ENCODE measurements at regions not wholly inside any gene's neighbourhood (a gene's known extent, or its start where the extent isn't known, plus 50 kb on each side); places are given as distances from the start of the nearest gene placed in this dataset.

DNA sequence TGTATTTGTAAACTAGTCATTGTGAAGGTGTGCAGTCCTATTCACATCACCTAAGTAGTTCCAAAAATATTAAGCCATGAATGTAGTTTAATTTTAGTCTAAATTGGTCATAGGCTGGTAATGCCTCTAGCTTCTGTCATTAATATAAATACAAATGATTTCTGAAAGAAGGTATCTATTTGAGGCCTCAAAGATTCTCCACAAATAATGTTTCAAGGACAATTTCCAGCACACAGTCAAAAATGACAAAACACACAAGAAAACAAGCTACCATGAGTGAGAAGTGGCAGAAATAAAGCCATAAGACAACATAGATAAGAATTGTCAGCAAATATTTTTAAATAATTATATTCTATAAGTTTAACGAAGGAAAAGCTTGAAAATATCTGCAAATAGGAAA is 66.7 kb upstream of the PDK4 start:
- Histone ChIP-seq H3K36me3 (ENCODE audit: insufficient read depth, low read length) (no peaks in the 10 kb centered on the region), H3K9me3 (replicated peaks; ENCODE audit: low read length) (no peaks in the 10 kb centered on the region), H3K4me3 (ENCODE audit: low read length) (no peak overlapping the region), H3K4me1 (ENCODE audit: control insufficient read depth, insufficient read depth, low read length) (no peaks in the 10 kb centered on the region), H3K9ac (ENCODE audit: low read depth, low read length) (no peak overlapping the region), H3K27me3 (ENCODE audit: control insufficient read depth, insufficient read depth, low read length) (peaks cover 4% of the 10 kb centered on the region), H3K4me2 (ENCODE audit: low read length) (no peak overlapping the region)

DNA sequence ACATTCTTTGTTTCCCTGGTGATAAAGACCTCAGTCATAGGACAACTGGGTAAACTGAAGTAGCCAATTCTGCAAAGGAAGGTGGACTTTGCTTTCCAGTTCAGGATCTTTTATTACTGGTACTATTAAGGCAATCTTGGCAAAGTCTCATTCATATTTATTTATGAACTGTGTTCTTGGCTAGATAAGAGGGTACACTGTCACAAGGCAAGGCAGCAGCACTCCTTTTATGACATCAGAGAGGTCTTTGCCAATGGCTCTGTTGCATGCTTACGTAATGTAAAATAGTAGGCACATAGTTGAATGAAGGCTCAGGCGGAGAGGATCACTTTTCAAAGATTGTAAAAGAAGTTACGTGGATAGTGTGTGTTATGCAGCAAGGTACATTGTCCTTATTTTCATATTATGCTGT is 63.7 kb upstream of the PDK4 start:
- Histone ChIP-seq H3K4me1 (ENCODE audit: control insufficient read depth, insufficient read depth, low read length) (no peaks in the 10 kb centered on the region), H3K27me3 (ENCODE audit: control insufficient read depth, insufficient read depth, low read length) (peaks cover 4% of the 10 kb centered on the region), H3K36me3 (ENCODE audit: insufficient read depth, low read length) (no peaks in the 10 kb centered on the region), H3K9me3 (replicated peaks; ENCODE audit: low read length) (no peaks in the 10 kb centered on the region), H3K4me2 (ENCODE audit: low read length) (no peak overlapping the region), H3K4me3 (ENCODE audit: low read length) (no peak overlapping the region), H3K9ac (ENCODE audit: low read depth, low read length) (no peak overlapping the region)

DNA sequence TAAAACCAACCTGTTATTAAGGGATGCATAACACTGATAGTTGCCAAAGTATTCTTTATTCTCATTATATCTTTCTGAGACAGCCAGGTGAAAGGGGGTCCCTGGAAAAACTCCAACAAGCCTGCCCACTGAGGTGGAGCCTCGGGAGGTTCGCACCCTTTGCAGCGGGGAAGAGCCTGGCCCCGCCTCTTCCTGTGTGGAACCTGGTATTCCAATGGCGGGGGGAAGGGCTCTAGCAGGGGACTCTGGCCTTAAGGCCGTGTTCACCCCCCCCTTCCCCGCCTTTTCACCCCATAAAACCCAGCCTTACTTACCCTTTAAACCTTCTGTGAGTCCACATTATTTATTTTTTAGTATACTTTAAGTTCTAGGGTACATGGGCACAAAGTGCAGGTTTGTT is 62.4 kb upstream of the PDK4 start:
- H3K36me3 ChIP-seq (ENCODE audit: insufficient read depth, low read length): no peaks in the 10 kb centered on the region

GRCh38 chr7:95649546-95649945 is 53.2 kb upstream of the PDK4 start:
- no peaks in the 10 kb centered on the region for H3K36me3 ChIP-seq (ENCODE audit: insufficient read depth, low read length)
- H3K4me2 ChIP-seq (ENCODE audit: low read length): no peak overlapping the region
- H3K27me3 ChIP-seq (ENCODE audit: control insufficient read depth, insufficient read depth, low read length): peaks cover 9% of the 10 kb centered on the region
- no peaks in the 10 kb centered on the region for H3K4me1 ChIP-seq (ENCODE audit: control insufficient read depth, insufficient read depth, low read length)
- no peak overlapping the region for H3K9ac ChIP-seq (ENCODE audit: low read depth, low read length)
- H3K9me3 ChIP-seq (replicated peaks; ENCODE audit: low read length): no peaks in the 10 kb centered on the region
- H3K4me3 ChIP-seq (ENCODE audit: low read length): no peak overlapping the region

More for the DNA sequence above, 62.4 kb upstream of the PDK4 start:
- no peaks in the 10 kb centered on the region for H3K4me1 ChIP-seq (ENCODE audit: control insufficient read depth, insufficient read depth, low read length)
- H3K4me3 ChIP-seq (ENCODE audit: low read length): no peak overlapping the region
- H3K4me2 ChIP-seq (ENCODE audit: low read length): no peak overlapping the region
- no peaks in the 10 kb centered on the region for H3K9me3 ChIP-seq (replicated peaks; ENCODE audit: low read length)
- H3K9ac ChIP-seq (ENCODE audit: low read depth, low read length): no peak overlapping the region
- H3K27me3 ChIP-seq (ENCODE audit: control insufficient read depth, insufficient read depth, low read length): peaks cover 4% of the 10 kb centered on the region

- no peak overlapping the region for H3K4me3 ChIP-seq (ENCODE audit: low read length)
- no peaks in the 10 kb centered on the region for H3K36me3 ChIP-seq (ENCODE audit: insufficient read depth, low read length)
- H3K27me3 ChIP-seq (ENCODE audit: control insufficient read depth, insufficient read depth, low read length): peaks cover 23% of the 10 kb centered on the region
- H3K4me1 ChIP-seq (ENCODE audit: control insufficient read depth, insufficient read depth, low read length): no peaks in the 10 kb centered on the region
- no peak overlapping the region for H3K9ac ChIP-seq (ENCODE audit: low read depth, low read length)
- no peak overlapping the region for H3K4me2 ChIP-seq (ENCODE audit: low read length)
- H3K9me3 ChIP-seq (replicated peaks; ENCODE audit: low read length): no peaks in the 10 kb centered on the region
These were observed 50.0 kb upstream of the PDK4 start for GRCh38 chr7:95646350-95646749.

Data from skeletal muscle satellite cell (primary cell).